Astrocyte (in vitro differentiated cells and primary cell): ENCODE measurements at regions not wholly inside any gene's neighbourhood (a gene's known extent, or its start where the extent isn't known, plus 50 kb on each side); places are given as distances from the start of the nearest gene placed in this dataset.

ENCODE experiments used
- DNase-seq: peaks from one replicate; pipeline ENCODE4 v3.0.0-alpha.2; 2010; ENCODE audit warnings: low read depth
- FAIRE-seq: peaks from 2 replicates; lab custom pipeline; 2011; peaks lifted over from hg19 to GRCh38; lab: Jason Lieb, UNC
- H2AFZ ChIP-seq: 2 replicates; pipeline ENCODE4 v1.6.0; 2012; ENCODE audit warnings: low read depth, low read length, inconsistent platforms
- H3K27ac ChIP-seq: 2 replicates; pipeline ENCODE4 v1.5.1; 2011; ENCODE audit warnings: low read depth, low read length, inconsistent platforms
- H3K27me3 ChIP-seq: 2 replicates; pipeline ENCODE4 v1.6.0; 2011; ENCODE audit warnings: low read length, inconsistent platforms; ENCODE audit not compliant: insufficient read depth
- H3K36me3 ChIP-seq: 2 replicates; pipeline ENCODE4 v1.5.1; 2011; ENCODE audit warnings: low read length, inconsistent platforms; ENCODE audit not compliant: insufficient read depth
- H3K4me1 ChIP-seq: 2 replicates; pipeline ENCODE4 v1.5.1; 2011; ENCODE audit warnings: low read length, inconsistent platforms; ENCODE audit not compliant: insufficient read depth
- H3K4me2 ChIP-seq: 2 replicates; pipeline ENCODE4 v1.6.0; 2012; ENCODE audit warnings: low read length, inconsistent platforms
- H3K4me3 ChIP-seq: 2 replicates; pipeline ENCODE4 v1.5.1; 2011; ENCODE audit warnings: low read depth, mild to moderate bottlenecking, low read length, inconsistent platforms; ENCODE audit not compliant: insufficient read depth
- H3K79me2 ChIP-seq: 2 replicates; pipeline ENCODE4 v1.6.0; 2012; ENCODE audit warnings: mild to moderate bottlenecking, low read length, inconsistent platforms; ENCODE audit not compliant: insufficient read depth
- H3K9ac ChIP-seq: 2 replicates; pipeline ENCODE4 v1.6.0; 2012; ENCODE audit warnings: mild to moderate bottlenecking, low read length, inconsistent platforms
- H3K9me3 ChIP-seq: 2 replicates; pipeline ENCODE4 v1.5.1; 2012; ENCODE audit warnings: low read depth, mild to moderate bottlenecking, low read length, inconsistent platforms; ENCODE audit not compliant: insufficient read depth
- H4K20me1 ChIP-seq: 2 replicates; pipeline ENCODE4 v1.6.0; 2012; ENCODE audit warnings: low read length, inconsistent platforms; ENCODE audit not compliant: insufficient read depth
- H3K27ac Mint-ChIP-seq: one replicate; pipeline ENCODE4 v1.8.0; 2021; ENCODE audit warnings: mild to moderate bottlenecking, mixed read lengths; ENCODE audit not compliant: unreplicated experiment
- H3K27me3 Mint-ChIP-seq: one replicate; pipeline ENCODE4 v1.8.0; 2021; ENCODE audit warnings: low read depth, mixed read lengths; ENCODE audit not compliant: unreplicated experiment
- H3K36me3 Mint-ChIP-seq: one replicate; pipeline ENCODE4 v1.8.0; 2021; ENCODE audit warnings: low read depth, mixed read lengths; ENCODE audit not compliant: unreplicated experiment
- H3K4me1 Mint-ChIP-seq: one replicate; pipeline ENCODE4 v1.8.0; 2021; ENCODE audit warnings: low read depth, mixed read lengths; ENCODE audit not compliant: unreplicated experiment
- H3K4me3 Mint-ChIP-seq: one replicate; pipeline ENCODE4 v1.8.0; 2021; ENCODE audit warnings: mild to moderate bottlenecking, moderate library complexity, mixed read lengths; ENCODE audit not compliant: unreplicated experiment
- H3K9me3 Mint-ChIP-seq: one replicate; pipeline ENCODE4 v1.8.0; 2021; ENCODE audit warnings: mild to moderate bottlenecking, mixed read lengths; ENCODE audit not compliant: unreplicated experiment
- EZH2 ChIP-seq: IDR thresholded peaks from 2 replicates; pipeline ENCODE4 v1.6.1; 2012; ENCODE audit warnings: mild to moderate bottlenecking, low read length, inconsistent platforms; ENCODE audit not compliant: insufficient read depth
- TF ChIP-seq, protein P1 (sequence below): IDR thresholded peaks from 2 replicates; pipeline ENCODE4 v1.5.1; 2011; ENCODE audit warnings: low read depth, mild to moderate bottlenecking, inconsistent platforms, low read length, moderate library complexity; ENCODE audit not compliant: insufficient read depth

DNA sequence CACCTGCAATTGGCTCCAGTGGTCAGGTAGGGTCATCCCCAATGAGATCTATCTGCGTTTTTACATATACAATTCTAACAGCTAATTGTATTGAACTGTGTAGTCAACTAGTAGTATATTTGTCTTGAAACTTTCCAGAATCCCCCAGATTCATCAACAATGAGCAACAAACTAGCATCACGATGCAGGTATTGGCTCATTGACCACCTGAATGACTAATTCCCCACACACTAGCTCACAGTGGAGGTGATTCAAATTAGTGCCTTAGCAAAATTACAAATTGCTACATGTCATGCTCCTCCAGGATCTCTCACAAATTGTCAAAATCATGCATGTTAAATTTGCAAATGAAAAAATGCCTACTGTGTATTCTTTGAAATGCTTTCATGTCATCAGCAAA is 62.8 kb upstream of the MPHOSPH6 start:
- Histone ChIP-seq H4K20me1 (no peaks in the 10 kb centered on the region), H3K9me3 (no peaks in the 10 kb centered on the region), H3K79me2 (no peaks in the 10 kb centered on the region), H3K4me1 (no peaks in the 10 kb centered on the region), H3K9ac (no peak overlapping the region), H3K4me3 (no peak overlapping the region), H3K36me3 (no peaks in the 10 kb centered on the region), H2AFZ (no peak overlapping the region), H3K27me3 (no peaks in the 10 kb centered on the region), H3K27ac (no peak overlapping the region), H3K4me2 (no peak overlapping the region)
- no peak overlapping the region for H3K4me3 Mint-ChIP-seq
- H3K27me3 Mint-ChIP-seq: peaks cover 7% of the 10 kb centered on the region
- FAIRE-seq (no peak), DNase-seq (no peak)
- H3K9me3 Mint-ChIP-seq: peaks cover 2% of the 10 kb centered on the region
- H3K4me1 Mint-ChIP-seq: no peaks in the 10 kb centered on the region
- H3K27ac Mint-ChIP-seq: no peak overlapping the region
- H3K36me3 Mint-ChIP-seq: no peaks in the 10 kb centered on the region
- TF ChIP-seq, protein P1, sequence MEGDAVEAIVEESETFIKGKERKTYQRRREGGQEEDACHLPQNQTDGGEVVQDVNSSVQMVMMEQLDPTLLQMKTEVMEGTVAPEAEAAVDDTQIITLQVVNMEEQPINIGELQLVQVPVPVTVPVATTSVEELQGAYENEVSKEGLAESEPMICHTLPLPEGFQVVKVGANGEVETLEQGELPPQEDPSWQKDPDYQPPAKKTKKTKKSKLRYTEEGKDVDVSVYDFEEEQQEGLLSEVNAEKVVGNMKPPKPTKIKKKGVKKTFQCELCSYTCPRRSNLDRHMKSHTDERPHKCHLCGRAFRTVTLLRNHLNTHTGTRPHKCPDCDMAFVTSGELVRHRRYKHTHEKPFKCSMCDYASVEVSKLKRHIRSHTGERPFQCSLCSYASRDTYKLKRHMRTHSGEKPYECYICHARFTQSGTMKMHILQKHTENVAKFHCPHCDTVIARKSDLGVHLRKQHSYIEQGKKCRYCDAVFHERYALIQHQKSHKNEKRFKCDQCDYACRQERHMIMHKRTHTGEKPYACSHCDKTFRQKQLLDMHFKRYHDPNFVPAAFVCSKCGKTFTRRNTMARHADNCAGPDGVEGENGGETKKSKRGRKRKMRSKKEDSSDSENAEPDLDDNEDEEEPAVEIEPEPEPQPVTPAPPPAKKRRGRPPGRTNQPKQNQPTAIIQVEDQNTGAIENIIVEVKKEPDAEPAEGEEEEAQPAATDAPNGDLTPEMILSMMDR: no peak
- no peak for TF ChIP-seq EZH2

DNA sequence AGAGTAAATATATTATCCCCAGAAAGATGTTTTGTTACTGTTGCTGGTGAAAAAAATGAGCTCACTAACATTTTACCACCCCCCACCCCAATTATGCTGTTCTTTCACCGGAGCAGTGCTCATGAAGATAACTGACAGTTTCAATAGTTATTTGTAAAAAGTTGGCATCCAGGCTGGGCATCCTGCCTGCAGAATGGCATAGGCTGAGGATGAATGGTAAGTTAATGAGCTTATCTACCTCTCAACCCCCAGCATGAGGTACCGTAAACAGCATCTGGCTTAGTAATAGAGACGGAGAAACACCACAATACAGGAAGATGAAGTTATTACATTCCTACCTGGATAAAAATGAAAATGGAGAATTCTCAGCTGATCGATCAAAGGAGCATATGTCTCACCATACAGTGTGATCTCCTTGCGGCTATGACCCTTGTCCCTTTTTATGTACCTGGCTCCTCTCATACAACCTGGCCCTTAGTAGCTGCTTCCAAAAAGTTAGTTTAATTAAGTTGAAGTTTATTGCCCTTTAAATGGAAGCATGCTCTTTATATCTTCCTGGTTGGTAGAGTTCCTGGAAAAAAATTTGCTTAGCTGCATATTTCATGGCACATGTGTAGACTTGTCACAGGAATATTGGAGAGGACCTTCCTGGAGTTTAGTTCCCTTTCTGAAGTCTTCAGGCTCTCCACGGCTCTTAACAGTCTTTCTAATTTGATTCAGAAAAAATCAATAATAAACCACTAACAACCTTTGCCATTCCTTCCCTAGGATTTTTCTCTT is 61.2 kb upstream of the MPHOSPH6 start:
- TF ChIP-seq EZH2: no peak
- TF ChIP-seq, protein P1: no peak
- H3K27me3 Mint-ChIP-seq: peaks cover 18% of the 10 kb centered on the region
- Histone ChIP-seq H3K9me3 (no peaks in the 10 kb centered on the region), H3K36me3 (no peaks in the 10 kb centered on the region), H3K4me2 (no peak overlapping the region), H3K4me3 (no peak overlapping the region), H3K9ac (no peak overlapping the region), H4K20me1 (no peaks in the 10 kb centered on the region), H3K4me1 (no peaks in the 10 kb centered on the region), H3K27ac (no peak overlapping the region), H2AFZ (no peak overlapping the region), H3K27me3 (peaks cover 3% of the 10 kb centered on the region), H3K79me2 (no peaks in the 10 kb centered on the region)
- DNase-seq (no peak), FAIRE-seq (no peak)
- H3K27ac Mint-ChIP-seq: no peak overlapping the region
- H3K4me1 Mint-ChIP-seq: no peaks in the 10 kb centered on the region
- peaks cover 2% of the 10 kb centered on the region for H3K9me3 Mint-ChIP-seq
- no peak overlapping the region for H3K4me3 Mint-ChIP-seq
- H3K36me3 Mint-ChIP-seq: no peaks in the 10 kb centered on the region
